Astrocyte of the cerebellum (primary cell): ENCODE measurements at regions not wholly inside any gene's neighbourhood (a gene's known extent, or its start where the extent isn't known, plus 50 kb on each side); places are given as distances from the start of the nearest gene placed in this dataset.

Experiments
- DNase-seq: peaks from one replicate; pipeline ENCODE4 v3.0.0-alpha.2; 2011; ENCODE audit warnings: low read depth
- H3K4me3 ChIP-seq: 2 replicates; pipeline ENCODE4 v1.5.1; 2011; ENCODE audit warnings: mild to moderate bottlenecking, low read depth, low read length, moderate library complexity
- CTCF ChIP-seq: IDR thresholded peaks from 2 replicates; pipeline ENCODE4 v1.5.1; 2012; ENCODE audit warnings: low read length, low read depth, moderate library complexity, mild to moderate bottlenecking; ENCODE audit errors: missing control alignments
- in situ Hi-C: cut with HindIII; loops from 2 replicates; pipeline ENCODE4 v1.10.0; 2017; ENCODE audit warnings: low sequenced_read_pairs

DNA sequence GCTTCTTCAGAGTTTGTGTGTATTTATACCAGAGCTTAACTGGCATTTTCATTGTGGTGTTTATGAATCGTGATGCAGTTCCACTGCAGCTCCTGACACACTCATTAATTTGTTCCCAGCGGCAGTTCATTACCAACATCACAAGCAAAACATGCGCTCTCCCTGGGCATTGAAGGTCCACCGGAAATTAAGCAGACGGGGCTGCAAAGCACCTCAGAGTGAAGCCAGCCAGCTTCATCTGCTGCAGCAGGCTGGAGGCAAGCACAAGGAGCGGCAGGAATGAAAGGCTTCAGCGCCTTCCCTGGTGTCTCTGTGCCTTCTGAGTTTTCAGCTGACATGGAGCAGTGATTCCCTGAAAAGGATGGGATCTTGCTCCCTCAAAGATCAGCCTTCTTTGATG is 246.0 kb upstream of the SPTLC3 start:
- in situ Hi-C loops: no loop called here
- H3K4me3 ChIP-seq: no peak overlapping the region
- DNase-seq: no peak

DNA sequence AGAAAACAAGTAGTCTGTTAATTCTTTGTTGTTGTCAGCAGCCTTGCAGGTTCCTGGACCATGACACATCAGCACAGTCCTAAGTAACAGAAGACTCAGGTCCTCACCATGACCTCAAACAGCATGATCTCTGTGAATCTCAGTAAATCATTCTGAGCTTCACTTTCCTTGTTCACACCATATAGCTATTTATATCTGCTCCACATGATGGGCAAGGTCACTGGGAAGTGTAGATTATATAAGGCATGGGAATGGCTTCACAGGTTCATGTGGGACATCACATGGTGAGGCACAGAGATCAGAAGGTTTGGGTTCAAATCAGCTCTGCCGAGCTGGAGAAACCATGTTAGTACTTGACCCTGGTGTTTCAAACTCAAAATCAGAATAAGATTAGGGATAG is 245.4 kb upstream of the SPTLC3 start:
- H3K4me3 ChIP-seq: no peak overlapping the region
- in situ Hi-C loops: no loop called here
- no peak for DNase-seq
- TF ChIP-seq CTCF: no peak

More for the DNA sequence above, 246.0 kb upstream of the SPTLC3 start:
- TF ChIP-seq CTCF: no peak

- in situ Hi-C loops: no loop called here
- no peak for DNase-seq
- TF ChIP-seq CTCF: no peak
- no peak overlapping the region for H3K4me3 ChIP-seq
Observed at GRCh38 chr20:12764053-12764452, 244.7 kb upstream of the SPTLC3 start.

DNA sequence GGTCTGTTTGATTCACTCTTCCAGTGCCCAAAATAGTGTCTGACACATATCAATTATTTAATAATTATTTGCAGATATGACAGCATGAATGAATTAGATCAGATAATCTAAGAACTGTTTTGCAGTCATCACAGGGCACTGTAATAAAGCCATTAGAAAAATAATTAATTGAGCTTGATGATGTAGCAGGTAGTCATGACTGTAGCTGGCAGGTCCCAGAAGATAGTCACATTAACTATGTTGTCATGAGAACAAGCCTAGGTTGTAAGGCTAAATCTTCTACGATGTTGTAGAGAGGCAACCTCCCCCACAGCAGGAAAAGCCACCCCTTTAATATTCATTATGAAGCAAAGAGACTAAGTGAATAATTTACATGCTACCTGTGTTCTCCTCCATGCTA is 243.9 kb upstream of the SPTLC3 start:
- DNase-seq: no peak
- in situ Hi-C loops: no loop called here
- TF ChIP-seq CTCF: no peak

GRCh38 chr20:12773936-12774335 is 234.8 kb upstream of the SPTLC3 start:
- no peak for TF ChIP-seq CTCF
- no peak overlapping the region for H3K4me3 ChIP-seq
- DNase-seq: no peak
- in situ Hi-C loops: no loop called here

More for the DNA sequence above, 243.9 kb upstream of the SPTLC3 start:
- no peak overlapping the region for H3K4me3 ChIP-seq

DNA sequence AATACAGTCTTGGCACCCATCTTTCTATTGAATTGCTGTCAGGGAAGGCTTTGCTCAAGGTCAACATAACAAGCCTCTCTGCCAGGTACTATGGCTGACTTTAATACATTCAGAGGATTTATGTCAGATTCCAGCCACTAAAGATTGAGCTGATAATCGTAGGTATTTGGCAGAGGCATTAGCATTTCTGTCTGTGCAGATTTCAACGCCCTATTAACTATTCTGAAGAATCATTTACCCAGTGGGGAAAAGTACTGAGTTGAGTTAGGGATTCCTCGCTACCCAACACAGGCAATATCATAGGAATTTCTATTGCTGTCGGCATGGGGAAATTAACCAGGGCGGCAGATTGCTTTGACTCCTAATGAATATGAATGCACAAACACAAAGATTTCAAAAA is 233.7 kb upstream of the SPTLC3 start:
- in situ Hi-C loops: no loop called here

More for the DNA sequence above, 233.7 kb upstream of the SPTLC3 start:
- DNase-seq: no peak
- H3K4me3 ChIP-seq: no peak overlapping the region
- no peak for TF ChIP-seq CTCF
